ENCODE measurements at regions not wholly inside any gene's neighbourhood (a gene's known extent, or its start where the extent isn't known, plus 50 kb on each side); places are given as distances from the start of the nearest gene placed in this dataset.
"Not testable (repeated sequence)": the region's sequence is repeated elsewhere in the genome, so short reads cannot be mapped to it uniquely, and the experiment has no call there.

DNA sequence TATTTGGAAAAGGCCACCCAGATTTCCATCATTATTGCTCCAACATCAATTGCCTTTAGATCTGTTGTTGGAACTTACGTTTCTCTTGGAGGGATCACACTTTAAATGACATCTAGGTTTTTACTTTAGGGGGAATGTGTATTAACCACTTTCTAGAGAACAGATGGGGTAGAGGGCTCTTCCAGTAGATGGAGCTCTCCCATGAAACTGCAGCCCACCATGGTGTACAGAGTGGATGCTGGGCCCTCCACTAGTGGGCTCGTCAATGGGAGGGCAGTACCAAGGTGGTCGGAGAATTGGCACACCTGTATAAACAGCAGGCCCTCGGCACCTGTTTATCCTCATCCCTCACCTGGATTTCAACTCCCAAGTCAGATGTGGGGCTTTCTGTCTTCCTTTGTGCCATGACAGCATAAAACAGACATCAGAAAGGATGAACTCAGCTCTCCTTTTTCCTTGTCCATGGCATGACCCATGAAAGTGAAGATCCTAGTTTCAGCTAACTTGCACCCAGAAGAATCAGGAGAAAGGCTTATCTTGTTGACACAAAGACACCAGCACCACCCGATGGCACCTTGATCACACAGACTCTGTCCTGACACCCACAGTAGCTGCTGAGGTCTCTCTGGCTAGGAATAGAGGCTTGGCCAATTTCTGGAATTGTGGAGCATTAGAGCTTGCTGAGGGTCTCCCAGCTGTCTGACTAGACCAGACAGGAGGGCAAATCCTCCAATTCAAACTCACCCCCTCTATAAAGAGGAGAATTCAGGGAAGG, 150.5 kb downstream of the CYP26A1 start:
- H3K27me3 ChIP-seq (replicated peaks; ENCODE audit: control insufficient read depth, insufficient read depth, low read length): peaks cover 2% of the 10 kb centered on the region; the same call in 1 of the 2 replicates
- TF ChIP-seq CTCF (IDR thresholded peaks at IDR 0.05; ENCODE audit: insufficient read depth, low read length, poor library complexity, severe bottlenecking): peak; percentile 36
- no peak for DNase-seq (ENCODE audit: extremely low read depth, insufficient read length)
- H3K4me3 ChIP-seq (replicated peaks; ENCODE audit: low read depth, low read length): no peak overlapping the region
- H3K36me3 ChIP-seq (ENCODE audit: control insufficient read depth, insufficient read depth, low read length): no peaks in the 10 kb centered on the region

DNA sequence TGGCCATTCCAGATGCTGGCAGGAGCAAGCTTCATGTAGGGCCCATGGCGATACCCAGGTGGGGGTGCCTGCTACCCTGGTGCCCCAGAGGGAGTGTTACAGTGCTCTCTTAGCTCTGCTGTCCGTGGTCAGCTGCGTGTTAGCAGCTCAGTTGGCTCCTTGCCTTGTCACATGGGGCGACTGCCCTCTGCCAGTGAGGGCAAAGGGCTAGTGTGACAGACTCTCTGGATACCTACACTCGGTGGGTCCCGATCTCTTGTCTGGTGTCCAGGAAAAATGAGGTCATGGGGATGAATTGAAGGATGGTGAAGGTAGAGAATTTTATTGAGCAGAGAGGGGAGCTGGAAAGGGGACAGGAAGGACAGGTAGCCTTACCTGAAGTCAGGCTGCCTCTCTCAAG, 152.2 kb downstream of the CYP26A1 start:
- H3K27me3 ChIP-seq (replicated peaks; ENCODE audit: control insufficient read depth, insufficient read depth, low read length): peaks cover 2% of the 10 kb centered on the region; the same call in 1 of the 2 replicates
- no peak for TF ChIP-seq CTCF (IDR thresholded peaks at IDR 0.05; ENCODE audit: insufficient read depth, low read length, poor library complexity, severe bottlenecking)
- H3K36me3 ChIP-seq (ENCODE audit: control insufficient read depth, insufficient read depth, low read length): no peaks in the 10 kb centered on the region
- no peak overlapping the region for H3K4me3 ChIP-seq (replicated peaks; ENCODE audit: low read depth, low read length)
- no peak for DNase-seq (ENCODE audit: extremely low read depth, insufficient read length)

DNA sequence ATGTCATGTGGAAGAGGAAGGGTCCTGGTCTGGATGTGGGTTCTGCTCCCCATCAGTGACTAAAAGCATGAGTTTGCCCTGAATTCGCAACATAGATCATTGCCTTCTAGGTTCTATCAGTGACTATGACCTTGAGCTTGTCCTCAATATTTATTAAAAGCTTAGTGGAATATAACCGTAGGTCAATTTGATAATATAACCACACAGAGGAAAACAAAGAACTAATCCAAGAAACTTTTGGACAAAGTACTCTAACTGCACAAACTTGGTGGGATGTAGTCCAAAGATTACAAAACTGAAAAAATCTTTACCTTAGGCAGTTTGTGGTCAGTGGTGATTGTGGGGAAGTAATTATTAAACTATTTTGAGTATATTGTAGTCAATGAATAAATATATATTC, 152.9 kb downstream of the CYP26A1 start:
- H3K36me3 ChIP-seq (ENCODE audit: control insufficient read depth, insufficient read depth, low read length): no peaks in the 10 kb centered on the region
- H3K27me3 ChIP-seq (replicated peaks; ENCODE audit: control insufficient read depth, insufficient read depth, low read length): peaks cover 2% of the 10 kb centered on the region; the same call in 1 of the 2 replicates
- H3K4me3 ChIP-seq (replicated peaks; ENCODE audit: low read depth, low read length): no peak overlapping the region
- TF ChIP-seq CTCF (IDR thresholded peaks at IDR 0.05; ENCODE audit: insufficient read depth, low read length, poor library complexity, severe bottlenecking): no peak
- no peak for DNase-seq (ENCODE audit: extremely low read depth, insufficient read length)

- DNase-seq (ENCODE audit: extremely low read depth, insufficient read length): not testable (repeated sequence)
Observed at GRCh38 chr10:93230596-93230995, 156.9 kb downstream of the CYP26A1 start.

GRCh38 chr10:93232159-93232558, 158.5 kb downstream of the CYP26A1 start:
- not testable (repeated sequence) for DNase-seq (ENCODE audit: extremely low read depth, insufficient read length); H3K4me3 ChIP-seq (replicated peaks; ENCODE audit: low read depth, low read length); H3K27me3 ChIP-seq (replicated peaks; ENCODE audit: control insufficient read depth, insufficient read depth, low read length); H3K36me3 ChIP-seq (ENCODE audit: control insufficient read depth, insufficient read depth, low read length)

More at GRCh38 chr10:93230596-93230995, 156.9 kb downstream of the CYP26A1 start:
- not testable (repeated sequence) for H3K36me3 ChIP-seq (ENCODE audit: control insufficient read depth, insufficient read depth, low read length); H3K27me3 ChIP-seq (replicated peaks; ENCODE audit: control insufficient read depth, insufficient read depth, low read length); H3K4me3 ChIP-seq (replicated peaks; ENCODE audit: low read depth, low read length)

GRCh38 chr10:93234940-93235339, 161.2 kb downstream of the CYP26A1 start:
- DNase-seq (ENCODE audit: extremely low read depth, insufficient read length); H3K27me3 ChIP-seq (replicated peaks; ENCODE audit: control insufficient read depth, insufficient read depth, low read length); H3K4me3 ChIP-seq (replicated peaks; ENCODE audit: low read depth, low read length); H3K36me3 ChIP-seq (ENCODE audit: control insufficient read depth, insufficient read depth, low read length): not testable (repeated sequence)

DNA sequence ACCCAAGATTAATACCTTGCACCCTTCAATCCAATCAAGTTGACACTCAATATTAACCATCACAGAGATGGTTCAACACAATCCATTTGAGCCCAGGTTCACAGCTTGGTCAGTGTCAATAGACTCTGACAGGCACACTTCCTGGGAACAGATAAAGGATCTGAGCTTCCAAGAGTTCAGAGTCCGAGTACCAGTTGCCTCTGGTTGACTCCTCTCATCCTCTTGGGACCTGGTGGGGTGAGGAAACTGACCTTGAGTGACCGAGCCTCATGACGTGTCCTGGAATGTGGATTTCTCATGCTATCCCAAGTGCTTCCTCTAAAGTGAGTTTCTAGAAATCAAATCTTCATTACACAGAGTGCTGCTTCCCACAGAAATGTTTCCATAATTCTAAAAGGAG, 162.0 kb downstream of the CYP26A1 start:
- Histone ChIP-seq H3K27me3 (replicated peaks; ENCODE audit: control insufficient read depth, insufficient read depth, low read length) (no peaks in the 10 kb centered on the region; the same call in 1 of the 2 replicates), H3K36me3 (ENCODE audit: control insufficient read depth, insufficient read depth, low read length) (no peaks in the 10 kb centered on the region), H3K4me3 (replicated peaks; ENCODE audit: low read depth, low read length) (no peak overlapping the region)
- DNase-seq (ENCODE audit: extremely low read depth, insufficient read length): no peak
- TF ChIP-seq CTCF (IDR thresholded peaks at IDR 0.05; ENCODE audit: insufficient read depth, low read length, poor library complexity, severe bottlenecking): no peak

All from GM06990 (cell line).